ENCODE measurements at regions not wholly inside any gene's neighbourhood (a gene's known extent, or its start where the extent isn't known, plus 50 kb on each side); places are given as distances from the start of the nearest gene placed in this dataset.

GRCh38 chr12:46998811-46999368, 80.5 kb upstream of the PCED1B start:
- no peak for TF ChIP-seq CTCF (IDR thresholded peaks at IDR 0.05)
- H3K4me1 ChIP-seq = no peaks in the 10 kb centered on the region
- no peak overlapping the region for H3K9ac ChIP-seq
- no peak overlapping the region for H3K27ac ChIP-seq
- no peaks in the 10 kb centered on the region for H3K9me3 ChIP-seq (ENCODE audit: control insufficient read depth, low read length)
- no peaks in the 10 kb centered on the region for H3K79me2 ChIP-seq
- H2AFZ ChIP-seq = no peak overlapping the region
- H3K4me2 ChIP-seq (ENCODE audit: low read length) = no peak overlapping the region
- no peaks in the 10 kb centered on the region for H3K36me3 ChIP-seq (ENCODE audit: control insufficient read depth, insufficient read depth, low read length)
- H3K27me3 ChIP-seq (ENCODE audit: control insufficient read depth, insufficient read depth, low read length) = no peaks in the 10 kb centered on the region
- no peak overlapping the region for H3K4me3 ChIP-seq (ENCODE audit: low read depth, low read length)

- no peak overlapping the region for H3K4me3 ChIP-seq (ENCODE audit: low read depth, low read length)
- no peak overlapping the region for H3K27ac ChIP-seq
- H2AFZ ChIP-seq = no peak overlapping the region
- no peaks in the 10 kb centered on the region for H3K9me3 ChIP-seq (ENCODE audit: control insufficient read depth, low read length)
- no peak overlapping the region for H3K4me2 ChIP-seq (ENCODE audit: low read length)
- no peak for TF ChIP-seq CTCF (IDR thresholded peaks at IDR 0.05)
- no peaks in the 10 kb centered on the region for H3K27me3 ChIP-seq (ENCODE audit: control insufficient read depth, insufficient read depth, low read length)
- no peaks in the 10 kb centered on the region for H3K36me3 ChIP-seq (ENCODE audit: control insufficient read depth, insufficient read depth, low read length)
- no peaks in the 10 kb centered on the region for H3K4me1 ChIP-seq
- no peak overlapping the region for H3K9ac ChIP-seq
- no peaks in the 10 kb centered on the region for H3K79me2 ChIP-seq
Measured at GRCh38 chr12:47004634-47005033, 74.8 kb upstream of the PCED1B start.

GRCh38 chr12:47007048-47007447, 72.4 kb upstream of the PCED1B start:
- Histone ChIP-seq H3K36me3 (ENCODE audit: control insufficient read depth, insufficient read depth, low read length) (no peaks in the 10 kb centered on the region), H3K27ac (no peak overlapping the region), H3K4me3 (ENCODE audit: low read depth, low read length) (no peak overlapping the region), H3K4me2 (ENCODE audit: low read length) (no peak overlapping the region), H3K9ac (no peak overlapping the region), H3K27me3 (ENCODE audit: control insufficient read depth, insufficient read depth, low read length) (no peaks in the 10 kb centered on the region), H2AFZ (no peak overlapping the region), H3K79me2 (no peaks in the 10 kb centered on the region), H3K4me1 (no peaks in the 10 kb centered on the region), H3K9me3 (ENCODE audit: control insufficient read depth, low read length) (no peaks in the 10 kb centered on the region)
- no peak for TF ChIP-seq CTCF (IDR thresholded peaks at IDR 0.05)

- H3K27ac ChIP-seq = no peak overlapping the region
- H3K9ac ChIP-seq = no peak overlapping the region
- no peak for TF ChIP-seq CTCF (IDR thresholded peaks at IDR 0.05)
- no peaks in the 10 kb centered on the region for H3K27me3 ChIP-seq (ENCODE audit: control insufficient read depth, insufficient read depth, low read length)
- no peak overlapping the region for H3K4me2 ChIP-seq (ENCODE audit: low read length)
- H2AFZ ChIP-seq = no peak overlapping the region
- no peaks in the 10 kb centered on the region for H3K36me3 ChIP-seq (ENCODE audit: control insufficient read depth, insufficient read depth, low read length)
- no peaks in the 10 kb centered on the region for H3K9me3 ChIP-seq (ENCODE audit: control insufficient read depth, low read length)
- no peak overlapping the region for H3K4me3 ChIP-seq (ENCODE audit: low read depth, low read length)
- H3K79me2 ChIP-seq = no peaks in the 10 kb centered on the region
- no peaks in the 10 kb centered on the region for H3K4me1 ChIP-seq
Measured at GRCh38 chr12:47012552-47012951, 66.9 kb upstream of the PCED1B start.

GRCh38 chr12:47014474-47014873, 64.9 kb upstream of the PCED1B start:
- H3K79me2 ChIP-seq = no peaks in the 10 kb centered on the region
- no peak overlapping the region for H3K27ac ChIP-seq
- TF ChIP-seq CTCF (IDR thresholded peaks at IDR 0.05) = no peak
- H3K27me3 ChIP-seq (ENCODE audit: control insufficient read depth, insufficient read depth, low read length) = no peaks in the 10 kb centered on the region
- H2AFZ ChIP-seq = no peak overlapping the region
- no peaks in the 10 kb centered on the region for H3K36me3 ChIP-seq (ENCODE audit: control insufficient read depth, insufficient read depth, low read length)
- H3K9ac ChIP-seq = no peak overlapping the region
- no peak overlapping the region for H3K4me2 ChIP-seq (ENCODE audit: low read length)
- no peak overlapping the region for H3K4me3 ChIP-seq (ENCODE audit: low read depth, low read length)
- H3K9me3 ChIP-seq (ENCODE audit: control insufficient read depth, low read length) = no peaks in the 10 kb centered on the region
- no peaks in the 10 kb centered on the region for H3K4me1 ChIP-seq
